K562 (cell line): ENCODE measurements at regions not wholly inside any gene's neighbourhood (a gene's known extent, or its start where the extent isn't known, plus 50 kb on each side); places are given as distances from the start of the nearest gene placed in this dataset.

Source experiments
- ATAC-seq: fragments of 200-7000 bp; cut with Tn5 transposase; 3 replicates; pipeline ENCODE4 v1.9.1; 2020; ENCODE audit warnings: moderate library complexity
- BruUV-seq: library from RNA; stranded (reverse); fragments of 400-500 nt; replicated peaks from 2 replicates; lab custom pipeline; 2021; lab: Mats Ljungman, UMichigan
- CTCF ChIA-PET: fragments of 300-600 bp; formaldehyde crosslinking; extraction: SDS; loops from one replicate; lab custom pipeline; 2021; ENCODE audit warnings: low intra/inter-chr PET ratio; lab: Yijun Ruan, JAX
- POLR2A ChIA-PET: fragments of 300-600, 350-650 bp; sonication (Branson Sonifier 250); formaldehyde crosslinking; extraction: SDS; loops from one replicate; lab custom pipeline; 2021; ENCODE audit warnings: antibody characterized with exemption, inconsistent platforms; lab: Yijun Ruan, JAX
- DNase-seq, 4 experiments: peaks; one replicate each; pipeline versions ENCODE4 v3.0.0 to v3.0.0-alpha.2; 2011 to 2018; ENCODE audit warnings: low spot score in 3 of 4, mixed read lengths in 3 of 4; ENCODE audit errors: extremely low read depth in 1 of 4
- FAIRE-seq: peaks from 2 replicates; lab custom pipeline; 2011; peaks lifted over from hg19 to GRCh38; lab: Jason Lieb, UNC
- H2AFZ ChIP-seq: 2 replicates; pipeline ENCODE4 v1.6.0; 2011; ENCODE audit warnings: low read depth, low read length, control low read depth, inconsistent platforms
- H3K27ac ChIP-seq: fragments of 200-600 bp; 3 replicates; pipeline ENCODE4 v1.8.0; 2011; ENCODE audit warnings: low read depth, mild to moderate bottlenecking, control low read depth, inconsistent platforms, low read length, moderate library complexity, mixed read lengths; ENCODE audit errors: extremely low read depth
- H3K27me3 ChIP-seq, 2 experiments: fragments of 300-600 bp in 1 of 2; 2 replicates in 1 of 2; 3 replicates in 1 of 2; pipeline versions ENCODE4 v1.6.0 to v1.8.0; 2011; ENCODE audit warnings: inconsistent platforms in 2 of 2, low read length in 2 of 2, mild to moderate bottlenecking in 1 of 2, mixed read lengths in 1 of 2, moderate library complexity in 1 of 2; ENCODE audit not compliant: control insufficient read depth in 2 of 2, insufficient read depth in 2 of 2
- H3K36me3 ChIP-seq: fragments of 300-600 bp; 3 replicates; pipeline ENCODE4 v1.8.0; 2011; ENCODE audit warnings: mild to moderate bottlenecking, low read length, inconsistent platforms; ENCODE audit not compliant: control insufficient read depth, insufficient read depth
- H3K4me1 ChIP-seq, 2 experiments: fragments of 200-600 bp in 1 of 2; replicated peaks in 1 of 2; 2 replicates in 1 of 2; 3 replicates in 1 of 2; pipeline versions ENCODE4 v1.5.1 to v1.8.0; 2011; ENCODE audit warnings: inconsistent platforms in 2 of 2, low read length in 2 of 2, mild to moderate bottlenecking in 1 of 2, mixed read lengths in 1 of 2, moderate library complexity in 1 of 2; ENCODE audit not compliant: control insufficient read depth in 2 of 2, insufficient read depth in 2 of 2
- H3K4me2 ChIP-seq: 2 replicates; pipeline ENCODE4 v1.6.1; 2011; ENCODE audit warnings: low read length, control low read depth, inconsistent platforms, mixed read lengths; ENCODE audit not compliant: insufficient read depth
- H3K4me3 ChIP-seq: fragments of 200-600 bp; sonication (generic), shearing (Covaris generic); 2 replicates; pipeline ENCODE4 v1.5.1; 2016; ENCODE audit warnings: control low read depth, inconsistent platforms
- H3K79me2 ChIP-seq: fragments of 200-600 bp; 3 replicates; pipeline ENCODE4 v1.8.0; 2011; ENCODE audit warnings: low read length, inconsistent platforms; ENCODE audit not compliant: control insufficient read depth, insufficient read depth
- H3K9ac ChIP-seq, 2 experiments: 2 replicates each; pipeline versions ENCODE4 v1.6.0 to v1.6.1; 2011; ENCODE audit warnings: low read depth in 2 of 2, low read length in 2 of 2, control low read depth in 1 of 2, inconsistent platforms in 1 of 2, mild to moderate bottlenecking in 1 of 2, mixed read lengths in 1 of 2; ENCODE audit not compliant: insufficient read depth in 1 of 2
- H3K9me1 ChIP-seq: one replicate; pipeline ENCODE4 v1.6.0; 2011; ENCODE audit warnings: inconsistent platforms, mild to moderate bottlenecking, low read length, moderate library complexity; ENCODE audit not compliant: control insufficient read depth, insufficient read depth
- H3K9me3 ChIP-seq: replicated peaks from 2 replicates; pipeline ENCODE4 v1.5.1; 2011; ENCODE audit warnings: low read depth, low read length, inconsistent platforms; ENCODE audit not compliant: control insufficient read depth, insufficient read depth
- H4K20me1 ChIP-seq: replicated peaks from 2 replicates; pipeline ENCODE4 v1.6.1; 2011; ENCODE audit warnings: low read length, inconsistent platforms, mixed read lengths; ENCODE audit not compliant: control insufficient read depth, insufficient read depth
- BCL6 ChIP-seq: fragments of 250-450 bp; sonication (Bioruptor Pico); IDR thresholded peaks from 2 replicates; pipeline ENCODE4 v1.4.0; 2020
- BRD9 ChIP-seq: fragments of 450-650 bp; IDR thresholded peaks from 2 replicates; pipeline ENCODE4 v1.6.1; 2018; ENCODE audit warnings: low read depth; ENCODE audit not compliant: partially characterized antibody
- CBFB ChIP-seq: sonication (generic); formaldehyde crosslinking; IDR thresholded peaks from 2 replicates; pipeline ENCODE4 v1.4.0; 2020; ENCODE audit warnings: mild to moderate bottlenecking, missing genetic modification reagents
- CHD1 ChIP-seq: fragments of 200-600 bp; sonication (generic); IDR thresholded peaks from one replicate; pipeline ENCODE4 v1.6.1; 2012; ENCODE audit warnings: mild to moderate bottlenecking, moderate library complexity, low read length, inconsistent platforms
- ETS2 ChIP-seq: IDR thresholded peaks from 2 replicates; pipeline ENCODE4 v1.6.1; 2016; ENCODE audit warnings: borderline replicate concordance, missing genetic modification characterization, mild to moderate bottlenecking, moderate library complexity, missing compliant biosample characterization; ENCODE audit not compliant: poor library complexity, severe bottlenecking
- GTF2A2 ChIP-seq: IDR thresholded peaks from 2 replicates; pipeline ENCODE4 v1.6.1; 2016; ENCODE audit warnings: mild to moderate bottlenecking, missing genetic modification characterization, missing compliant biosample characterization
- HMGN3 ChIP-seq: IDR thresholded peaks from 2 replicates; pipeline ENCODE4 v1.6.1; 2011; ENCODE audit warnings: borderline replicate concordance, low read depth, mild to moderate bottlenecking, mixed read lengths, low read length; ENCODE audit not compliant: insufficient read length; ENCODE audit errors: extremely low read depth
- HNRNPL ChIP-seq: fragments of 200-400 bp; formaldehyde crosslinking; IDR thresholded peaks from 2 replicates; pipeline ENCODE4 v1.6.1; 2017; ENCODE audit warnings: low read depth, mild to moderate bottlenecking, low read length
- KAT7 ChIP-seq: sonication (generic); formaldehyde crosslinking; IDR thresholded peaks from 2 replicates; pipeline ENCODE4 v1.8.0; 2022; ENCODE audit warnings: missing genetic modification reagents, mild to moderate bottlenecking, borderline replicate concordance
- L3MBTL2 ChIP-seq: fragments of 450-650 bp; IDR thresholded peaks from 2 replicates; pipeline ENCODE4 v1.6.1; 2016; ENCODE audit warnings: mild to moderate bottlenecking, moderate library complexity
- MCM5 ChIP-seq: fragments of 450-650 bp; IDR thresholded peaks from 2 replicates; pipeline ENCODE4 v1.6.1; 2016; ENCODE audit warnings: low read depth
- MECOM ChIP-seq: fragments of 250-450 bp; sonication (Bioruptor Pico); IDR thresholded peaks from 2 replicates; pipeline ENCODE4 v1.8.0; 2022; ENCODE audit warnings: inconsistent platforms
- U2AF2 ChIP-seq: fragments of 200-400 bp; formaldehyde crosslinking; optimal IDR thresholded peaks from 2 replicates; pipeline ENCODE3; 2017; ENCODE audit warnings: low read depth, mild to moderate bottlenecking, low read length
- ZNF175 ChIP-seq: fragments of 200-800 bp; sonication (Bioruptor generic); IDR thresholded peaks from 2 replicates; pipeline ENCODE4 v1.6.1; 2016; ENCODE audit warnings: low read depth, mild to moderate bottlenecking, missing genetic modification characterization, missing compliant biosample characterization
- ZNF561 ChIP-seq: fragments of 450-650 bp; formaldehyde crosslinking; conservative IDR thresholded peaks from 2 replicates; pipeline ENCODE4 v1.4.0; 2020; ENCODE audit warnings: mild to moderate bottlenecking, moderate library complexity
- in situ Hi-C: fragments of 300-500 bp; cut with MboI; formaldehyde crosslinking; loops from 4 replicates; pipeline ENCODE4 v1.15.0; 2018; ENCODE audit warnings: inconsistent platforms, mixed read lengths
- intact Hi-C: fragments of 100-400 bp; cut with micrococcal nuclease; formaldehyde crosslinking; loops from 2 replicates; pipeline ENCODE4 v1.14.2; 2022
- TF ChIP-seq, protein P1 (sequence below): sonication (generic); formaldehyde crosslinking; IDR thresholded peaks from 2 replicates; pipeline ENCODE4 v1.8.0; 2022; ENCODE audit warnings: mild to moderate bottlenecking, missing genetic modification reagents
- TF ChIP-seq, protein P2 (sequence below): sonication (generic); formaldehyde crosslinking; IDR thresholded peaks from 2 replicates; pipeline ENCODE4 v1.8.1; 2023; ENCODE audit warnings: mild to moderate bottlenecking, missing genetic modification reagents
- TF ChIP-seq, protein P3 (sequence below): IDR thresholded peaks from 2 replicates; pipeline ENCODE4 v1.6.1; 2012; ENCODE audit warnings: low read depth, low read length, improper control_type of control experiment, borderline replicate concordance
- TF ChIP-seq, protein P4 (sequence below): fragments of 200-800 bp; sonication (Bioruptor generic); IDR thresholded peaks from 2 replicates; pipeline ENCODE4 v1.6.1; 2017; ENCODE audit warnings: missing genetic modification characterization, missing compliant biosample characterization

DNA sequence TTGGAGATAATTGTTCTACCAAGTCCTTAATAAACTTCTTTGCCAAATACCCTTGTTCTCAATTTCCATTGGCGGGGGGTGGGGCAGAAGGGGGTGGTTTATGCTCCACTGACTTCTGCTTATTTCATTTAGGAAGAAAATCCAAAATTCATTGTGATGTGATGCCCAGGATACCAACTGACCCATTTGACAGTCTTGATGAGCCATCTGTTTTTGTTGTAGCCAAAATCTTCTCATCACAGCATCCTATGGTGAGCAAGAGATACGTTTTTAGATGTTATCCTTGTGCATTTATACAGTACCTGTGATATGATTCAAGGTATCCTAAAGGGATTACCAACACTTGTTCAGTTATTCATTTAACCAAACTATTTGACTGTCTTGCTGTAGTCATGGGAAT lies 108.5 kb upstream of the BMP5 start (continued):
- TF ChIP-seq, protein P1, sequence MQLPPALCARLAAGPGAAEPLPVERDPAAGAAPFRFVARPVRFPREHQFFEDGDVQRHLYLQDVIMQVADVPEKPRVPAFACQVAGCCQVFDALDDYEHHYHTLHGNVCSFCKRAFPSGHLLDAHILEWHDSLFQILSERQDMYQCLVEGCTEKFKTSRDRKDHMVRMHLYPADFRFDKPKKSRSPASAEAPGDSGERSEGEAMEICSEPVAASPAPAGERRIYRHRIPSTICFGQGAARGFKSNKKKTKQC (CRISPR knock-in tag) = no peak
- TF ChIP-seq, protein P2, sequence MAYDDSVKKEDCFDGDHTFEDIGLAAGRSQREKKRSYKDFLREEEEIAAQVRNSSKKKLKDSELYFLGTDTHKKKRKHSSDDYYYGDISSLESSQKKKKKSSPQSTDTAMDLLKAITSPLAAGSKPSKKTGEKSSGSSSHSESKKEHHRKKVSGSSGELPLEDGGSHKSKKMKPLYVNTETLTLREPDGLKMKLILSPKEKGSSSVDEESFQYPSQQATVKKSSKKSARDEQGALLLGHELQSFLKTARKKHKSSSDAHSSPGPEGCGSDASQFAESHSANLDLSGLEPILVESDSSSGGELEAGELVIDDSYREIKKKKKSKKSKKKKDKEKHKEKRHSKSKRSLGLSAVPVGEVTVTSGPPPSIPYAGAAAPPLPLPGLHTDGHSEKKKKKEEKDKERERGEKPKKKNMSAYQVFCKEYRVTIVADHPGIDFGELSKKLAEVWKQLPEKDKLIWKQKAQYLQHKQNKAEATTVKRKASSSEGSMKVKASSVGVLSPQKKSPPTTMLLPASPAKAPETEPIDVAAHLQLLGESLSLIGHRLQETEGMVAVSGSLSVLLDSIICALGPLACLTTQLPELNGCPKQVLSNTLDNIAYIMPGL = no peak
- TF ChIP-seq KAT7 (CRISPR knock-in tag) (no peak), BCL6 (CRISPR knock-in tag) (no peak), ZNF175 (no peak), CHD1 (no peak), ZNF561 (no peak), MCM5 (no peak)
- TF ChIP-seq, all 486 proteins: peak for 0

DNA sequence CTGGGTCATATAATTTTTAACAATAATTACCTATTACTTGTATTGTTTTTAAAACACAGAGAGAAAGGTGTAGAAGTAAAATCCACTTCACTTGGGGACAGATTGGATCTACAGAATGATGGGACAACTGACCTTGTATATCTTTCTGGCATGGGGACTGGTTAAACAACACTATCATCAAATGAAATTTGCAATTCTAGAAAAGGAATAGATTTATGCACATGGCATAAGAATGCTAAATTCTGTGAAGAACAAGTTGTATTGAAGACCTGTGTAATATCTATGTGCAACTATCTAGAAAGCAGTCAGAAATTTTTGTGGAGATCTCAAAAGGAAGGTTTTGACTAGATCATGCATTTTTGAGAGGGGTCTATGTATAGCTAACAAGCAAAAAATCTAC lies 106.3 kb upstream of the BMP5 start:
- no peak overlapping the region for H3K27ac ChIP-seq
- H3K36me3 ChIP-seq = no peaks in the 10 kb centered on the region
- no peaks in the 10 kb centered on the region for H4K20me1 ChIP-seq
- H3K79me2 ChIP-seq = no peaks in the 10 kb centered on the region
- intact Hi-C loops (loop anchor here (1.0 kb wide), 1 partner anchor 21 kb away; no protein-coding TSS in a partner anchor), in situ Hi-C loops (no loop called here)
- no peak overlapping the region for H3K4me3 ChIP-seq
- no peaks in the 10 kb centered on the region for H3K9me3 ChIP-seq
- H3K27me3 ChIP-seq = no peaks in the 10 kb centered on the region
- H3K4me1 ChIP-seq = no peaks in the 10 kb centered on the region
- no peak for FAIRE-seq
- no peak overlapping the region for H3K9ac ChIP-seq
- no TSS peak for BruUV-seq
- ATAC-seq = no peak
- no peaks in the 10 kb centered on the region for H3K9me1 ChIP-seq
- no peak for DNase-seq
- H3K4me2 ChIP-seq = no peak overlapping the region
- no peak overlapping the region for H2AFZ ChIP-seq
- CTCF ChIA-PET = no interaction called here
- POLR2A ChIA-PET = no interaction called here
- TF ChIP-seq BRD9 = no peak
- TF ChIP-seq, protein P3, sequence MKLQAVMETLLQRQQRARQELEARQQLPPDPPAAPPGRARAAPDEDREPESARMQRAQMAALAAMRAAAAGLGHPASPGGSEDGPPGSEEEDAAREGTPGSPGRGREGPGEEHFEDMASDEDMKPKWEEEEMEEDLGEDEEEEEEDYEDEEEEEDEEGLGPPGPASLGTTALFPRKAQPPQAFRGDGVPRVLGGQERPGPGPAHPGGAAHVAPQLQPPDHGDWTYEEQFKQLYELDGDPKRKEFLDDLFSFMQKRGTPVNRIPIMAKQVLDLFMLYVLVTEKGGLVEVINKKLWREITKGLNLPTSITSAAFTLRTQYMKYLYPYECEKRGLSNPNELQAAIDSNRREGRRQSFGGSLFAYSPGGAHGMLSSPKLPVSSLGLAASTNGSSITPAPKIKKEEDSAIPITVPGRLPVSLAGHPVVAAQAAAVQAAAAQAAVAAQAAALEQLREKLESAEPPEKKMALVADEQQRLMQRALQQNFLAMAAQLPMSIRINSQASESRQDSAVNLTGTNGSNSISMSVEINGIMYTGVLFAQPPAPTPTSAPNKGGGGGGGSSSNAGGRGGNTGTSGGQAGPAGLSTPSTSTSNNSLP = no peak
- no peak for TF ChIP-seq GTF2A2 (tag)
- TF ChIP-seq HMGN3 = no peak
- TF ChIP-seq CBFB (CRISPR knock-in tag) = no peak
- no peak for TF ChIP-seq U2AF2
- TF ChIP-seq, protein P4, sequence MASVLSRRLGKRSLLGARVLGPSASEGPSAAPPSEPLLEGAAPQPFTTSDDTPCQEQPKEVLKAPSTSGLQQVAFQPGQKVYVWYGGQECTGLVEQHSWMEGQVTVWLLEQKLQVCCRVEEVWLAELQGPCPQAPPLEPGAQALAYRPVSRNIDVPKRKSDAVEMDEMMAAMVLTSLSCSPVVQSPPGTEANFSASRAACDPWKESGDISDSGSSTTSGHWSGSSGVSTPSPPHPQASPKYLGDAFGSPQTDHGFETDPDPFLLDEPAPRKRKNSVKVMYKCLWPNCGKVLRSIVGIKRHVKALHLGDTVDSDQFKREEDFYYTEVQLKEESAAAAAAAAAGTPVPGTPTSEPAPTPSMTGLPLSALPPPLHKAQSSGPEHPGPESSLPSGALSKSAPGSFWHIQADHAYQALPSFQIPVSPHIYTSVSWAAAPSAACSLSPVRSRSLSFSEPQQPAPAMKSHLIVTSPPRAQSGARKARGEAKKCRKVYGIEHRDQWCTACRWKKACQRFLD (CRISPR knock-in tag) = no peak
- TF ChIP-seq L3MBTL2 = no peak
- TF ChIP-seq HNRNPL = no peak
- no peak for TF ChIP-seq MECOM (CRISPR knock-in tag)
- no peak for TF ChIP-seq ETS2 (tag)
